ENCODE measurements at regions not wholly inside any gene's neighbourhood (a gene's known extent, or its start where the extent isn't known, plus 50 kb on each side); places are given as distances from the start of the nearest gene placed in this dataset.

- no peak for DNase-seq
- H3K4me3 ChIP-seq (ENCODE audit: low read length): no peak overlapping the region
- H3K36me3 ChIP-seq (replicated peaks; ENCODE audit: insufficient read depth, low read length): no peaks in the 10 kb centered on the region
- H3K9me3 ChIP-seq (replicated peaks; ENCODE audit: insufficient read depth, low read length): no peaks in the 10 kb centered on the region
- H4K20me1 ChIP-seq (ENCODE audit: insufficient read depth, low read length): 0 out of 2 replicates have a peak, but pooled peaks cover 3% of the 10 kb centered on the region
- H3K4me1 ChIP-seq (ENCODE audit: low read length): no peaks in the 10 kb centered on the region
- H3K79me2 ChIP-seq (ENCODE audit: low read length): no peaks in the 10 kb centered on the region
- H3K9ac ChIP-seq (ENCODE audit: low read length): no peak overlapping the region
- no peak overlapping the region for H3K4me2 ChIP-seq (ENCODE audit: low read depth, low read length)
- no peaks in the 10 kb centered on the region for H3K9me2 ChIP-seq (replicated peaks; ENCODE audit: insufficient read depth, low read length)
- no peak overlapping the region for H2AFZ ChIP-seq (ENCODE audit: low read length)
- no peaks in the 10 kb centered on the region for H3F3A ChIP-seq (ENCODE audit: insufficient read depth, low read length)
- H3K27me3 ChIP-seq (replicated peaks; ENCODE audit: insufficient read depth, low read length): no peaks in the 10 kb centered on the region
- TF ChIP-seq EZH2 (optimal IDR thresholded peaks at IDR 0.05; ENCODE audit: low read depth, low read length) (no peak), EZH2phosphoT487 (IDR thresholded peaks at IDR 0.05; ENCODE audit: low read length) (no peak), CTCF (IDR thresholded peaks at IDR 0.05; ENCODE audit: low read length) (no peak)
- H3K27ac ChIP-seq (ENCODE audit: low read length): no peak overlapping the region
These were observed 507.1 kb downstream of the BRINP3 start for GRCh38 chr1:189970331-189971230.

GRCh38 chr1:189971656-189972055, 506.0 kb downstream of the BRINP3 start:
- H3K36me3 ChIP-seq (replicated peaks; ENCODE audit: insufficient read depth, low read length): no peaks in the 10 kb centered on the region
- no peak overlapping the region for H3K4me2 ChIP-seq (ENCODE audit: low read depth, low read length)
- no peak overlapping the region for H2AFZ ChIP-seq (ENCODE audit: low read length)
- no peak for DNase-seq
- H3K9ac ChIP-seq (ENCODE audit: low read length): no peak overlapping the region
- TF ChIP-seq EZH2 (optimal IDR thresholded peaks at IDR 0.05; ENCODE audit: low read depth, low read length) (no peak), EZH2phosphoT487 (IDR thresholded peaks at IDR 0.05; ENCODE audit: low read length) (no peak), CTCF (IDR thresholded peaks at IDR 0.05; ENCODE audit: low read length) (no peak)
- H3F3A ChIP-seq (ENCODE audit: insufficient read depth, low read length): no peaks in the 10 kb centered on the region
- H3K27ac ChIP-seq (ENCODE audit: low read length): no peak overlapping the region
- H3K4me3 ChIP-seq (ENCODE audit: low read length): no peak overlapping the region
- no peaks in the 10 kb centered on the region for H3K27me3 ChIP-seq (replicated peaks; ENCODE audit: insufficient read depth, low read length)
- no peaks in the 10 kb centered on the region for H3K4me1 ChIP-seq (ENCODE audit: low read length)
- no peaks in the 10 kb centered on the region for H3K79me2 ChIP-seq (ENCODE audit: low read length)
- H4K20me1 ChIP-seq (ENCODE audit: insufficient read depth, low read length): no peaks in the 10 kb centered on the region
- no peaks in the 10 kb centered on the region for H3K9me3 ChIP-seq (replicated peaks; ENCODE audit: insufficient read depth, low read length)
- no peaks in the 10 kb centered on the region for H3K9me2 ChIP-seq (replicated peaks; ENCODE audit: insufficient read depth, low read length)

- H3K79me2 ChIP-seq (ENCODE audit: low read length): no peaks in the 10 kb centered on the region
- H3K27me3 ChIP-seq (replicated peaks; ENCODE audit: insufficient read depth, low read length): no peaks in the 10 kb centered on the region
- no peaks in the 10 kb centered on the region for H3K9me3 ChIP-seq (replicated peaks; ENCODE audit: insufficient read depth, low read length)
- H3K4me3 ChIP-seq (ENCODE audit: low read length): no peak overlapping the region
- H3K4me2 ChIP-seq (ENCODE audit: low read depth, low read length): no peak overlapping the region
- H3K4me1 ChIP-seq (ENCODE audit: low read length): no peaks in the 10 kb centered on the region
- H2AFZ ChIP-seq (ENCODE audit: low read length): no peak overlapping the region
- TF ChIP-seq CTCF (IDR thresholded peaks at IDR 0.05; ENCODE audit: low read length) (no peak), EZH2 (optimal IDR thresholded peaks at IDR 0.05; ENCODE audit: low read depth, low read length) (no peak), EZH2phosphoT487 (IDR thresholded peaks at IDR 0.05; ENCODE audit: low read length) (no peak)
- no peaks in the 10 kb centered on the region for H3K36me3 ChIP-seq (replicated peaks; ENCODE audit: insufficient read depth, low read length)
- H3K9ac ChIP-seq (ENCODE audit: low read length): no peak overlapping the region
- H3K9me2 ChIP-seq (replicated peaks; ENCODE audit: insufficient read depth, low read length): no peaks in the 10 kb centered on the region
- H4K20me1 ChIP-seq (ENCODE audit: insufficient read depth, low read length): no peaks in the 10 kb centered on the region
- H3K27ac ChIP-seq (ENCODE audit: low read length): no peak overlapping the region
- no peak for DNase-seq
- no peaks in the 10 kb centered on the region for H3F3A ChIP-seq (ENCODE audit: insufficient read depth, low read length)
These were observed 500.5 kb downstream of the BRINP3 start for GRCh38 chr1:189977184-189977583.

Measured in MM.1S (cell line).